WI38 (cell line): ENCODE measurements at regions not wholly inside any gene's neighbourhood (a gene's known extent, or its start where the extent isn't known, plus 50 kb on each side); places are given as distances from the start of the nearest gene placed in this dataset.
"Not testable (repeated sequence)": the region's sequence is repeated elsewhere in the genome, so short reads cannot be mapped to it uniquely, and the experiment has no call there.

Experiments used
- H3K4me3 ChIP-seq: 2 replicates; pipeline ENCODE4 v1.5.1; 2011; ENCODE audit warnings: low read depth, mild to moderate bottlenecking, control low read depth, low read length
- CTCF ChIP-seq: IDR thresholded peaks from 2 replicates; pipeline ENCODE4 v1.5.1; 2012; ENCODE audit warnings: low read depth, mild to moderate bottlenecking, control low read depth, low read length

GRCh38 chrX:114061226-114061625, 522.7 kb upstream of the HTR2C start:
- H3K4me3 ChIP-seq, result no peak overlapping the region
- TF ChIP-seq CTCF, result no peak

GRCh38 chrX:114058988-114059418, 524.9 kb upstream of the HTR2C start:
- TF ChIP-seq CTCF, result no peak
- no peak overlapping the region for H3K4me3 ChIP-seq

- not testable (repeated sequence) for H3K4me3 ChIP-seq
Measured at GRCh38 chrX:114057422-114057821, 526.5 kb upstream of the HTR2C start.

GRCh38 chrX:114051667-114052315, 532.1 kb upstream of the HTR2C start:
- no peak for TF ChIP-seq CTCF
- no peak overlapping the region for H3K4me3 ChIP-seq

- TF ChIP-seq CTCF, result no peak
- no peak overlapping the region for H3K4me3 ChIP-seq
Measured at GRCh38 chrX:114050075-114050796, 533.6 kb upstream of the HTR2C start.

- H3K4me3 ChIP-seq, result no peak overlapping the region
- TF ChIP-seq CTCF, result no peak
Measured at GRCh38 chrX:114049063-114049462, 534.8 kb upstream of the HTR2C start.

GRCh38 chrX:114047558-114047957, 536.3 kb upstream of the HTR2C start:
- TF ChIP-seq CTCF, result no peak
- no peak overlapping the region for H3K4me3 ChIP-seq
